HepG2 (cell line): ENCODE measurements at regions not wholly inside any gene's neighbourhood (a gene's known extent, or its start where the extent isn't known, plus 50 kb on each side); places are given as distances from the start of the nearest gene placed in this dataset.

Experiments used
- ELF3 ChIP-seq: IDR thresholded peaks from 2 replicates; pipeline ENCODE4 v1.6.1; 2016; ENCODE audit warnings: missing genetic modification reagents, missing compliant biosample characterization
- ZNF496 ChIP-seq: sonication (generic); formaldehyde crosslinking; IDR thresholded peaks from 2 replicates; pipeline ENCODE4 v1.8.1; 2023; ENCODE audit warnings: mild to moderate bottlenecking, moderate library complexity, missing genetic modification reagents; ENCODE audit not compliant: insufficient replicate concordance
- ZNF562 ChIP-seq: sonication (generic); formaldehyde crosslinking; IDR thresholded peaks from 2 replicates; pipeline ENCODE4 v1.8.0; 2022; ENCODE audit warnings: missing genetic modification reagents, borderline replicate concordance
- ZNF598 ChIP-seq: sonication (generic); formaldehyde crosslinking; IDR thresholded peaks from 2 replicates; pipeline ENCODE4 v1.5.1; 2020; ENCODE audit warnings: mild to moderate bottlenecking, missing genetic modification reagents, borderline replicate concordance
- ZNF703 ChIP-seq: sonication (generic); formaldehyde crosslinking; IDR thresholded peaks from 2 replicates; pipeline ENCODE4 v1.5.1; 2020; ENCODE audit warnings: missing genetic modification reagents, mild to moderate bottlenecking, moderate library complexity, borderline replicate concordance
- TF ChIP-seq, protein P1 (sequence below), 2 experiments: IDR thresholded peaks; 2 replicates each; pipeline ENCODE4 v1.6.1; 2011 to 2012; ENCODE audit warnings: low read length in 2 of 2, borderline replicate concordance in 1 of 2, low read depth in 1 of 2, mild to moderate bottlenecking in 1 of 2, moderate library complexity in 1 of 2
- TF ChIP-seq, protein P2 (sequence below): sonication (generic); formaldehyde crosslinking; IDR thresholded peaks from 2 replicates; pipeline ENCODE4 v1.8.0; 2022; ENCODE audit warnings: missing genetic modification reagents, mild to moderate bottlenecking, moderate library complexity, borderline replicate concordance
- TF ChIP-seq, protein P3 (sequence below): IDR thresholded peaks from 2 replicates; pipeline ENCODE4 v1.6.1; 2016; ENCODE audit warnings: mild to moderate bottlenecking
- TF ChIP-seq, protein P4 (sequence below): sonication (generic); formaldehyde crosslinking; IDR thresholded peaks from 2 replicates; pipeline ENCODE4 v1.4.0; 2020; ENCODE audit warnings: missing genetic modification reagents, borderline replicate concordance

DNA sequence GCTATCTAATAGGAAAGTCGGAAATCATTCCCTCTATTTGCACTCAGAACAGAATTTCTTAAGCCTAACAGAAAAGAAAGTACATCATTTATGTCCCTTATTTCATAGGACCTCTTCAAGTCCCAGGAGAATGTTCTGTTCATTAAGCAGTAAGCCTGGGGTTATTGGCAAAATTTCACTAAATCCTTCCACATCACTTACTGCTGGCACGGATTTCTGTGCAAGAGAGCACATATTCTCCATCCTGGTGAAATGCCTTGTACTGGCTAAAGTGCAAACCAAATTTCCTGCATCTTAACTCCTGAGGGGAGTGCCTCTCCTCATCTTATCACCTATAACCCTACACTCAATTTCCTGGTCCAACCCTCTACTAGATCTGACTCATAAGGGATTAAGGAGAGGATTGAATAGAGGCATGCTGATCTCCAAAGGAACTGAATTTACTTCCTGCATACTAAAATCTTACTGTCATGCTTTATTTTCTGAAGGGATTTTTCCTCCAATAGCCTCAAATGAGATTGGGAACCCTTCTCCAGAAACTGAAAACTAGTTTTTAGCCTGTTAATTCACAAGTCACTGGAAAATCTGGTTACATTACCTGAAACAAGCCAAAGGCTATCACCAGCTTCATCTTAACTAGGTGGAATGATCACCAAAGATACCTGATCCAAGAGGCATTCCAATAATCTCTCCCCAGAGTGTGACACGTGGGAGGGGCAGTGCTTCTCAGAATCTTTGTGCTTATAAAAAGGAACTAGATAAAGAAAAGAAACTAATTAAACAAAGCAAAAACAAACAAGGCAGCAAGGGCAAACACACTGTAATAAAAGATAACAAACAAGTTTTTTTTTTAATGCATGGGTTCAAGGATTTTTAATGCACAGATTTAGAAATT lies 311.1 kb downstream of the NR4A2 start (continued):
- TF ChIP-seq, protein P1, sequence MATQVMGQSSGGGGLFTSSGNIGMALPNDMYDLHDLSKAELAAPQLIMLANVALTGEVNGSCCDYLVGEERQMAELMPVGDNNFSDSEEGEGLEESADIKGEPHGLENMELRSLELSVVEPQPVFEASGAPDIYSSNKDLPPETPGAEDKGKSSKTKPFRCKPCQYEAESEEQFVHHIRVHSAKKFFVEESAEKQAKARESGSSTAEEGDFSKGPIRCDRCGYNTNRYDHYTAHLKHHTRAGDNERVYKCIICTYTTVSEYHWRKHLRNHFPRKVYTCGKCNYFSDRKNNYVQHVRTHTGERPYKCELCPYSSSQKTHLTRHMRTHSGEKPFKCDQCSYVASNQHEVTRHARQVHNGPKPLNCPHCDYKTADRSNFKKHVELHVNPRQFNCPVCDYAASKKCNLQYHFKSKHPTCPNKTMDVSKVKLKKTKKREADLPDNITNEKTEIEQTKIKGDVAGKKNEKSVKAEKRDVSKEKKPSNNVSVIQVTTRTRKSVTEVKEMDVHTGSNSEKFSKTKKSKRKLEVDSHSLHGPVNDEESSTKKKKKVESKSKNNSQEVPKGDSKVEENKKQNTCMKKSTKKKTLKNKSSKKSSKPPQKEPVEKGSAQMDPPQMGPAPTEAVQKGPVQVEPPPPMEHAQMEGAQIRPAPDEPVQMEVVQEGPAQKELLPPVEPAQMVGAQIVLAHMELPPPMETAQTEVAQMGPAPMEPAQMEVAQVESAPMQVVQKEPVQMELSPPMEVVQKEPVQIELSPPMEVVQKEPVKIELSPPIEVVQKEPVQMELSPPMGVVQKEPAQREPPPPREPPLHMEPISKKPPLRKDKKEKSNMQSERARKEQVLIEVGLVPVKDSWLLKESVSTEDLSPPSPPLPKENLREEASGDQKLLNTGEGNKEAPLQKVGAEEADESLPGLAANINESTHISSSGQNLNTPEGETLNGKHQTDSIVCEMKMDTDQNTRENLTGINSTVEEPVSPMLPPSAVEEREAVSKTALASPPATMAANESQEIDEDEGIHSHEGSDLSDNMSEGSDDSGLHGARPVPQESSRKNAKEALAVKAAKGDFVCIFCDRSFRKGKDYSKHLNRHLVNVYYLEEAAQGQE (IDR thresholded peaks at IDR 0.05; ENCODE audit: borderline replicate concordance in 1 of 2, low read depth in 1 of 2, low read length in 2 of 2) = no peak
- TF ChIP-seq ZNF562 (no peak), ZNF496 (CRISPR knock-in tag) (no peak), ZNF703 (CRISPR knock-in tag) (no peak), ZNF598 (CRISPR knock-in tag) (no peak), ELF3 (CRISPR knock-in tag) (no peak)
- TF ChIP-seq, protein P2, sequence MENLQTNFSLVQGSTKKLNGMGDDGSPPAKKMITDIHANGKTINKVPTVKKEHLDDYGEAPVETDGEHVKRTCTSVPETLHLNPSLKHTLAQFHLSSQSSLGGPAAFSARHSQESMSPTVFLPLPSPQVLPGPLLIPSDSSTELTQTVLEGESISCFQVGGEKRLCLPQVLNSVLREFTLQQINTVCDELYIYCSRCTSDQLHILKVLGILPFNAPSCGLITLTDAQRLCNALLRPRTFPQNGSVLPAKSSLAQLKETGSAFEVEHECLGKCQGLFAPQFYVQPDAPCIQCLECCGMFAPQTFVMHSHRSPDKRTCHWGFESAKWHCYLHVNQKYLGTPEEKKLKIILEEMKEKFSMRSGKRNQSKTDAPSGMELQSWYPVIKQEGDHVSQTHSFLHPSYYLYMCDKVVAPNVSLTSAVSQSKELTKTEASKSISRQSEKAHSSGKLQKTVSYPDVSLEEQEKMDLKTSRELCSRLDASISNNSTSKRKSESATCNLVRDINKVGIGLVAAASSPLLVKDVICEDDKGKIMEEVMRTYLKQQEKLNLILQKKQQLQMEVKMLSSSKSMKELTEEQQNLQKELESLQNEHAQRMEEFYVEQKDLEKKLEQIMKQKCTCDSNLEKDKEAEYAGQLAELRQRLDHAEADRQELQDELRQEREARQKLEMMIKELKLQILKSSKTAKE (CRISPR knock-in tag) = no peak
- TF ChIP-seq, protein P3, sequence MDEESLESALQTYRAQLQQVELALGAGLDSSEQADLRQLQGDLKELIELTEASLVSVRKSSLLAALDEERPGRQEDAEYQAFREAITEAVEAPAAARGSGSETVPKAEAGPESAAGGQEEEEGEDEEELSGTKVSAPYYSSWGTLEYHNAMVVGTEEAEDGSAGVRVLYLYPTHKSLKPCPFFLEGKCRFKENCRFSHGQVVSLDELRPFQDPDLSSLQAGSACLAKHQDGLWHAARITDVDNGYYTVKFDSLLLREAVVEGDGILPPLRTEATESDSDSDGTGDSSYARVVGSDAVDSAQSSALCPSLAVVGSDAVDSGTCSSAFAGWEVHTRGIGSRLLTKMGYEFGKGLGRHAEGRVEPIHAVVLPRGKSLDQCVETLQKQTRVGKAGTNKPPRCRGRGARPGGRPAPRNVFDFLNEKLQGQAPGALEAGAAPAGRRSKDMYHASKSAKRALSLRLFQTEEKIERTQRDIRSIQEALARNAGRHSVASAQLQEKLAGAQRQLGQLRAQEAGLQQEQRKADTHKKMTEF (CRISPR knock-in tag) = no peak
- TF ChIP-seq, protein P4, sequence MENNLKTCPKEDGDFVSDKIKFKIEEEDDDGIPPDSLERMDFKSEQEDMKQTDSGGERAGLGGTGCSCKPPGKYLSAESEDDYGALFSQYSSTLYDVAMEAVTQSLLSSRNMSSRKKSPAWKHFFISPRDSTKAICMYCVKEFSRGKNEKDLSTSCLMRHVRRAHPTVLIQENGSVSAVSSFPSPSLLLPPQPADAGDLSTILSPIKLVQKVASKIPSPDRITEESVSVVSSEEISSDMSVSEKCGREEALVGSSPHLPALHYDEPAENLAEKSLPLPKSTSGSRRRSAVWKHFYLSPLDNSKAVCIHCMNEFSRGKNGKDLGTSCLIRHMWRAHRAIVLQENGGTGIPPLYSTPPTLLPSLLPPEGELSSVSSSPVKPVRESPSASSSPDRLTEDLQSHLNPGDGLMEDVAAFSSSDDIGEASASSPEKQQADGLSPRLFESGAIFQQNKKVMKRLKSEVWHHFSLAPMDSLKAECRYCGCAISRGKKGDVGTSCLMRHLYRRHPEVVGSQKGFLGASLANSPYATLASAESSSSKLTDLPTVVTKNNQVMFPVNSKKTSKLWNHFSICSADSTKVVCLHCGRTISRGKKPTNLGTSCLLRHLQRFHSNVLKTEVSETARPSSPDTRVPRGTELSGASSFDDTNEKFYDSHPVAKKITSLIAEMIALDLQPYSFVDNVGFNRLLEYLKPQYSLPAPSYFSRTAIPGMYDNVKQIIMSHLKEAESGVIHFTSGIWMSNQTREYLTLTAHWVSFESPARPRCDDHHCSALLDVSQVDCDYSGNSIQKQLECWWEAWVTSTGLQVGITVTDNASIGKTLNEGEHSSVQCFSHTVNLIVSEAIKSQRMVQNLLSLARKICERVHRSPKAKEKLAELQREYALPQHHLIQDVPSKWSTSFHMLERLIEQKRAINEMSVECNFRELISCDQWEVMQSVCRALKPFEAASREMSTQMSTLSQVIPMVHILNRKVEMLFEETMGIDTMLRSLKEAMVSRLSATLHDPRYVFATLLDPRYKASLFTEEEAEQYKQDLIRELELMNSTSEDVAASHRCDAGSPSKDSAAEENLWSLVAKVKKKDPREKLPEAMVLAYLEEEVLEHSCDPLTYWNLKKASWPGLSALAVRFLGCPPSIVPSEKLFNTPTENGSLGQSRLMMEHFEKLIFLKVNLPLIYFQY = no peak
- TF ChIP-seq, all 625 proteins: peak for 0
